HG02763 (cell line): ENCODE measurements at regions not wholly inside any gene's neighbourhood (a gene's known extent, or its start where the extent isn't known, plus 50 kb on each side); places are given as distances from the start of the nearest gene placed in this dataset.

Experiments
- ATAC-seq: cut with Tn5 transposase; IDR thresholded peaks from one replicate; pipeline ENCODE4 v1.9.1; 2021; ENCODE audit warnings: mild to moderate bottlenecking, moderate library complexity; ENCODE audit not compliant: unreplicated experiment

DNA sequence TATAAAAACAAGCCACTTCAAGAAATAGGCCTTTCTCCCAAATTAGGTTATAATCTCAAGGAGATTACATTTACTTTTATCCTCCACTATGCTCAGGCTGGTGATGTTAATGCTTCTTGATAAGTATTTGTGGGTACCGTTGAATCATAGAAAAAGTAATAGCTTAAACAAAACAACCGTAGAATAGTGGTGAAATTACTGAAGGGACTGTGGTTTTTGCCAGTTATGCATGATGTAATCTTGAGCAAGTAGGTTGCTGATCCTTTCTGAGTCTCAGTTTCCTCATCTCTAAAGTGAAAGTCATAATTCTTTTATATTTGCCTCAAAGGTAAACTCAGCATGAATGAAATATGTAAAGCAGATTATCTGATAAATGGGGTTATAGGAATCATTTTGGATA is 187.3 kb upstream of the JAG1 start:
- no peak for ATAC-seq

- no peak for ATAC-seq
These were observed 187.8 kb upstream of the JAG1 start for GRCh38 chr20:10861619-10862018.

GRCh38 chr20:10863337-10864060 is 189.7 kb upstream of the JAG1 start:
- no peak for ATAC-seq

DNA sequence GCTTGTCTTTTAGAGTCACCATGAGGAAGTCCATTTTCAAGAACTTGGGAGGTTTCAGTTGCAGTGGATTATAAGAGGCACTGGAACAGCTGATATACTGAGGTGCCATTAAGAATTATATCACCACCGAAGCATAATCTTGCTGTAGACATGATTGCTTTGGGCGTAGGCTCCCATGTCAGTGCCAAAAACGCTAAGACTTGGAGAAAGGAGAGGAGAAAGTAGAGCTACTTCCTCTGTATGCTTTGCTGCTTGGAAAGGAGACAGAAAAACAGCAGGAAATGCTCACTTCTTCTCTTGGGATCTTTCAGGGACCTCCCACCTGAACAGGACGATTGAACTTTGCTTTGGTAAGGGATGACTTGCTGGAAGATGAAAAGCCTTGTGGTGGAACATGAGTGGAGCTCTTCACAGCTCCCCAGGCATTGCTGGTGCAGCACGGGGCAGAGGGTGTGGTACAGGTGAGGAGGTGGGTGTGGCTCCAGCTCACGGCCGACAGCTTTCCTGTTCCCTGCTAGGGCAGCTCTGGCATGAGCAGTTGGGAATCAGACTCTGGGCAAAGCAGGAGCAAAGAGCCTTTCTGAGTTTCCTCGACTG is 190.4 kb upstream of the JAG1 start:
- ATAC-seq: no peak

- no peak for ATAC-seq
These were observed 194.5 kb upstream of the JAG1 start for GRCh38 chr20:10868299-10868698.

DNA sequence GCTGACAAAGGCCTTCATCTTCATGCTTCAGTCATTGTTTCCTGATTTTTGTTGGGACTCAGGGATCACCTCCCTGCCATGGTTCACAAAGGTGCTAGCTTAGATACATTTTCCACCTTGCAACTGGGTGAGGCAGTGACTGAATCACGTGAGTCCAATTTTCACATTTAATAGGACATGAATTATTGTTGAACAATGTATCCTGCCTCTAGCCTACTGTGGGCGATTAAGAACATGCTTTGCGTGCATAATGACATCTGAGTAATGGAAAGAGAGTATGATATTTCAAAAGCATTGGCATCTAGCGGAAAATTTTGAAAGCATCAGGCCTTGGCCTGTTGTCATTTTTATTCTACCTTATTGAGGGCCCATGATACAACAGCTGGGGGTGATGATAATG is 199.2 kb upstream of the JAG1 start:
- ATAC-seq: no peak

- ATAC-seq: no peak
These were observed 201.9 kb upstream of the JAG1 start for GRCh38 chr20:10875653-10876052.

GRCh38 chr20:10876558-10876957 is 202.8 kb upstream of the JAG1 start:
- no peak for ATAC-seq

- ATAC-seq: no peak
These were observed 203.5 kb upstream of the JAG1 start for GRCh38 chr20:10877342-10877741.

DNA sequence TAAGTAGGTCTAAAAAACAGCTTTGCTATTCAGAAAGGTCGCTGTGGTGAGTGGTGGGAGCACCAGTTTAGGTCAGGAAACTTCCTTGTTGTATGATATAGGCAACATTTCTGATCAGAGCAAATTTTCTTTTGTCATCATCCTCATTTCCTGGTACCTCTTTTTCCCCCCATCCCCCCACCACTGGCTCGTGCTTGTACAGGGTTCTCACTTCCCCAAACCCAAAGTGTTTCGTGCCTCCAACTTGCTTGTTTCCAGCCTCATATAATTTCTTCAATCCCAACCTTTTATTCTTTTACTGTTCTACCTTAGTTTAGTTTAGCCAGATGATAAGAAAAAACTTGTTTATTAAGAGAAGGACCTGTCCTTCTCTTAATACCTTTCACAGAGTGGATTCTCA is 209.4 kb upstream of the JAG1 start:
- no peak for ATAC-seq

DNA sequence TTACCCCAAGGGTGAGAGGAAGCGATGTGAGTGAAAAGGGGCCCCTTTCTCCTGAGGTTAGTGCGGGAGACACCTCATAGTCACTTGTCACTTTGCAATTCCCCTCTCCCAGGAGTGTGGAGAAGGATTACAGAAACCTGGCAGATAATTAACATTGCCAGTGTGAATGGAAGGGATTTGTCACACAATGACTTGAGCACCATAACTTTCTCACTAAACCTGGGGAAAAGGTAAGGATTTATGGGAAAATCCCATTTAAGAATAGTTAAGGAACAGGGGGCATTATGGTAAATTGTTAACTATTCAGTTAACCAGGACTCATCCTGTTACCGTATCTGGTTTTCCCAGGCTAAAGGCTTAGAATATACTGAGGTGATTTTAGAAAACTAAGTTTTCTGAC is 219.5 kb upstream of the JAG1 start:
- no peak for ATAC-seq

GRCh38 chr20:10897336-10897735 is 223.5 kb upstream of the JAG1 start:
- no peak for ATAC-seq

- no peak for ATAC-seq
These were observed 224.8 kb upstream of the JAG1 start for GRCh38 chr20:10898552-10898951.

DNA sequence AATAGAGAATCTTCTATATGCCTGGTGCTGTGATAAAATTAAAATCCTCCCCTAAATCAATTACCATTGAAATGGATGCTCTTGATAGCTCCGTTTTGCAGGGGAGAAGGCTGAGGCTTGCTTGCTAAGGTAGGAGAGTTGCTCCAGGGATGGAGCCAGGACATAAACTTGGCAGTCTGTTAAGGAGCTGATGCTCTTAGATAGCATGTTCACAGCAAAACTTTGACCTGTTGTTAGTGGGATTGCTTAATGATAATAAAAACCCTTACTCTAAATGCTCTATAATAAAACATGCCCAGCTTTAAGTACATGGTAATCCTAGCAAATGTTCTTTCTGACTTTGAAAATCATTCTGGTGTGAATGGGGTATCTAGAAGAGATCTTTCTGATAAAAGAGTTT is 228.4 kb upstream of the JAG1 start:
- ATAC-seq: no peak

DNA sequence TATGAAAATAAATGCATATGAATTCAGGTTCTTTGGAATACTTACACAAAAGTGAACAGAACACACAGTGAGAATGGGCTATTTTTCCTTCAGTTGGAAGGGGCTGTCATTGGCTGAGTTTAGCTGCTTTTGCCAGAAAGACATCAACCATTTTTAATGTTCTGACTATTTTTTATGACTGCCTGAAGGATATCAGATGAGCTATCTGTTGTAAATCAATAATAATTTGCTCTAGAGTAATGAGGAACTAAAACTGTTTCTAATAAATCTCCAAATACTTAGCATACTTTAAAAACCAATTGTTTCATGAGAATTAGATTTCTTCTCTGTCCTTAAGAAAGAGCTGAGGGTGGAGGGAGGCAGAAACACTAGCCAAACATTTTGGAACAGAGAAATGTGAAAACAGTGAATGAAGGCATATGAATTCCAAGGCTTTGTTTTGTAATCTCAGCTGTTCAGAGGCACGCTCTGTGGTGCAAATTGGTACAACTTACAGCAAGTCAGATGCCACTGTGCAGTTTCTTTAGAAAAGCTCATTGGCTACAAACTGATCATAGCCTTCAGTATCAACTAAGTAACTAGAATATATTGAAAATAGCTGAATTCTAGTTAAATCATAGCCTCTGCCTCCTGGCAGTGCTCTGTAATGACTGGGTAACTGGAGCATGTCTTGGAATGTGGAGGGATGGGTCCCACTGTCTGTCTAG is 228.9 kb upstream of the JAG1 start:
- ATAC-seq: no peak

GRCh38 chr20:10906834-10907233 is 233.0 kb upstream of the JAG1 start:
- ATAC-seq: no peak

GRCh38 chr20:10909803-10910202 is 236.0 kb upstream of the JAG1 start:
- ATAC-seq: no peak

DNA sequence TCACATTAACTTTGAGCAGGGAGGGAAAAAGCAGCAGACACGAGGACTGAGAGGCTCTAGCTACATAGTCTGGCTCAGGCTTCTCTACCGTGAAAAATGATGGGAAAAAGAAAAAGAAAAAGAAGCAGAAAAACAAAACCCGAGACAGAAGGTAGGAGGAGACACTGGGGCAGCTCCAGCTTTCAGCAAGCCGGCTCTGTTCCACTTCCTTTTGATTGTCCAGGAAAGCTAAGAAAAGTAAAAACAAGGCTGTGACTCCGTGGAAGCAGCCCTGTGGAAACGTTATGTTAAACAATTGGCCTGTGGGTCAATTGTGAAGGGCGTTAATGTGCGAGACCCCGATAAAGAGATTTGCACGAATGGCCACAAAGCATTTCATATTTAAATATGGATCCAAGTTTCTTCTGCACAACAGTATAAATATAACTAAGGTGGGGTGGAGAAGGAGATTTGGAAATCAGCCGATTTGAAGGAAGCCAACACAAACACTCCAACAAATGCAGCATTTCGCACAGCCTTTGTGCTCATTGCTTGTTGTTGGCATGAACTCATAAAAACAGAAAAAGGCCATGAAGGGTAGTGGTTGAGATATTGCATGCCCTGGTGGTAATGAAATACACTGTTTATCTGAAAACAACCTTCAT is 236.9 kb upstream of the JAG1 start:
- ATAC-seq: no peak

GRCh38 chr20:10911298-10911697 is 237.5 kb upstream of the JAG1 start:
- ATAC-seq: no peak

DNA sequence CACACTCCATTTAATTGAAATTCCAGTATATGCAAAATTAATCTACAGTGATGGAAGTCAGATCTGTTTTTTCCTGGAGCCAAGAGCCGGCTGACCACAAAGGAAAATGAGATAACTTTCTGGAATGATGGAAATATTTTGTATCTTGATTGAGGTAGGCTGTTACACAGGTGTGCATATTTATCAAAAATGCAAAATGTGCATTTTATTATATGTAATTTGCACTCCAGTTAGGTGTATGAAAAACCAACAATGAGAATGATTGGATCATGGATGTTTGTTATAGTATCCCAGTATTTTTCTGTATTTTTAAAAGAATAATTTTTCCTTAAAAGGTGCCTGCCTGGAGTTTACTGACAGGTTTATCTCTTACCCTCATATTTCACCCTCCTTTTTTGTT is 242.0 kb upstream of the JAG1 start:
- ATAC-seq: no peak

DNA sequence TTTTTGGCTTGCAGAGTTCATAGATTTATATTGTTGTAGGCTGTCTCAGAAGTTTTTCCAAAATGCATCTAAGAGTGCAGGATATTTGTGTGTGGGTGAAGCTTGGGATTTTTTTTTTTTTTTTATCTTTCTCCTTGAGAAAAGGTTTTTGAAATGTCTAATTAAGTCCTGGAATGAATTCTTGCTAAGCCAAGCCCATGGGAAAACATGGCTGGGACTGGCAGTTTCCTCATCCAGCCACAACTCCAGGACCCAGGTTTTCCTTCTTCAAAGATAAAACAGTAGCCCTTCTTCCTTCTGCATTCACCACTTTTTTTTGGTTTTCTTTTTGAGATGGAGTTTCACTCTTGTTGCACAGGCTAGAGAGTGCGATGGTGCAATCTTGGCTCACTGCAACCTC is 242.5 kb upstream of the JAG1 start:
- ATAC-seq: no peak

- ATAC-seq: no peak
These were observed 244.0 kb upstream of the JAG1 start for GRCh38 chr20:10917826-10918225.
